ENCODE measurements at regions not wholly inside any gene's neighbourhood (a gene's known extent, or its start where the extent isn't known, plus 50 kb on each side); places are given as distances from the start of the nearest gene placed in this dataset.
"Not testable (repeated sequence)": the region's sequence is repeated elsewhere in the genome, so short reads cannot be mapped to it uniquely, and the experiment has no call there.

DNA sequence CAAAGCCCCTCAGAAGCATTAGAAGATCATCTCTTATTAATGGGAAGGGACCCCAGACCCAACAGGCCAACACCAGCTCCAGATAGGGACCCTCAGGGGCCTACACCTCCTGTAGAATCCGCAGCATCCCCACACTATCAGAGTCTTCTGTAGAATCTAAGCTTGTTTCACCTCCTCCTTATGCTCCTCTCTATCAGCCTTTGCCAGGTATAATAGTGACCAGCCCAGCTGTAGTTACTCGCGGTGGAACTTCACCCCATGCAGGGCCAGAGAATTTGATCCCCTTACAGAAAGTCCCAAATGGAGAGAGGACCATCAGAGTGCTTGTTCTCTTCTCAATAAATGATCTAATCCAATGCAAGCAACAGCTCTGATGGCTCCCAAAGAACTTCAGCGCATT, 4146.5 kb upstream of the TPTE start:
- TF ChIP-seq, protein P1, sequence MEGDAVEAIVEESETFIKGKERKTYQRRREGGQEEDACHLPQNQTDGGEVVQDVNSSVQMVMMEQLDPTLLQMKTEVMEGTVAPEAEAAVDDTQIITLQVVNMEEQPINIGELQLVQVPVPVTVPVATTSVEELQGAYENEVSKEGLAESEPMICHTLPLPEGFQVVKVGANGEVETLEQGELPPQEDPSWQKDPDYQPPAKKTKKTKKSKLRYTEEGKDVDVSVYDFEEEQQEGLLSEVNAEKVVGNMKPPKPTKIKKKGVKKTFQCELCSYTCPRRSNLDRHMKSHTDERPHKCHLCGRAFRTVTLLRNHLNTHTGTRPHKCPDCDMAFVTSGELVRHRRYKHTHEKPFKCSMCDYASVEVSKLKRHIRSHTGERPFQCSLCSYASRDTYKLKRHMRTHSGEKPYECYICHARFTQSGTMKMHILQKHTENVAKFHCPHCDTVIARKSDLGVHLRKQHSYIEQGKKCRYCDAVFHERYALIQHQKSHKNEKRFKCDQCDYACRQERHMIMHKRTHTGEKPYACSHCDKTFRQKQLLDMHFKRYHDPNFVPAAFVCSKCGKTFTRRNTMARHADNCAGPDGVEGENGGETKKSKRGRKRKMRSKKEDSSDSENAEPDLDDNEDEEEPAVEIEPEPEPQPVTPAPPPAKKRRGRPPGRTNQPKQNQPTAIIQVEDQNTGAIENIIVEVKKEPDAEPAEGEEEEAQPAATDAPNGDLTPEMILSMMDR (IDR thresholded peaks at IDR 0.05; ENCODE audit: low read length) = not testable (repeated sequence)
- not testable (repeated sequence) for TF ChIP-seq EZH2phosphoT487 (IDR thresholded peaks at IDR 0.05; ENCODE audit: low read length); EZH2 (optimal IDR thresholded peaks at IDR 0.05; ENCODE audit: low read depth, low read length)

Measured in MM.1S (cell line).